GM12865 (cell line): ENCODE measurements at regions not wholly inside any gene's neighbourhood (a gene's known extent, or its start where the extent isn't known, plus 50 kb on each side); places are given as distances from the start of the nearest gene placed in this dataset.

Experiments used
- DNase-seq: peaks from one replicate; pipeline ENCODE4 v3.0.0; 2010; ENCODE audit warnings: low read depth
- H3K4me3 ChIP-seq: 2 replicates; pipeline ENCODE4 v1.5.1; 2011; ENCODE audit warnings: mild to moderate bottlenecking, low read depth, low read length, control low read depth
- CTCF ChIP-seq: IDR thresholded peaks from 2 replicates; pipeline ENCODE4 v1.5.1; 2011; ENCODE audit warnings: low read length, control low read depth, low read depth, inconsistent platforms; ENCODE audit not compliant: insufficient read depth; ENCODE audit errors: missing control alignments

GRCh38 chr11:95589893-95590612, 199.5 kb downstream of the FAM76B start:
- no peak for DNase-seq
- no peak for TF ChIP-seq CTCF
- H3K4me3 ChIP-seq, result no peak overlapping the region

GRCh38 chr11:95588821-95589220, 200.8 kb downstream of the FAM76B start:
- DNase-seq, result no peak
- TF ChIP-seq CTCF, result no peak
- H3K4me3 ChIP-seq, result no peak overlapping the region

- H3K4me3 ChIP-seq, result no peak overlapping the region
- DNase-seq, result no peak
- TF ChIP-seq CTCF, result no peak
These were observed 202.9 kb downstream of the FAM76B start for GRCh38 chr11:95586661-95587060.

- no peak for TF ChIP-seq CTCF
- no peak for DNase-seq
- H3K4me3 ChIP-seq, result no peak overlapping the region
These were observed 203.4 kb downstream of the FAM76B start for GRCh38 chr11:95586155-95586554.

GRCh38 chr11:95585752-95586077, 203.9 kb downstream of the FAM76B start:
- H3K4me3 ChIP-seq, result no peak overlapping the region
- no peak for TF ChIP-seq CTCF
- no peak for DNase-seq

GRCh38 chr11:95585069-95585751, 204.4 kb downstream of the FAM76B start:
- DNase-seq, result no peak
- no peak overlapping the region for H3K4me3 ChIP-seq
- no peak for TF ChIP-seq CTCF

GRCh38 chr11:95584589-95584988, 205.0 kb downstream of the FAM76B start:
- H3K4me3 ChIP-seq, result no peak overlapping the region
- TF ChIP-seq CTCF, result peak; percentile 3
- DNase-seq, result no peak
